GM10248 (cell line): ENCODE measurements at regions not wholly inside any gene's neighbourhood (a gene's known extent, or its start where the extent isn't known, plus 50 kb on each side); places are given as distances from the start of the nearest gene placed in this dataset.

ENCODE experiments used
- CTCF ChIA-PET: fragments of 300-600 bp; sonication (Branson Sonifier 250); formaldehyde crosslinking; extraction: SDS; loops from one replicate; lab custom pipeline; 2021; ENCODE audit warnings: antibody characterized with exemption; lab: Yijun Ruan, JAX
- POLR2A ChIA-PET: fragments of 350-650 bp; sonication (Branson Sonifier 250); formaldehyde crosslinking; extraction: SDS; loops from one replicate; lab custom pipeline; 2020; ENCODE audit warnings: antibody characterized with exemption; lab: Yijun Ruan, JAX
- DNase-seq: peaks from one replicate; pipeline ENCODE4 v3.0.0; 2012; ENCODE audit errors: extremely low spot score
- TF ChIP-seq, protein P1 (sequence below): IDR thresholded peaks from 2 replicates; pipeline ENCODE4 v1.5.1; 2012; ENCODE audit warnings: mild to moderate bottlenecking, low read depth; ENCODE audit errors: extremely low read depth, missing control alignments, control extremely low read depth

DNA sequence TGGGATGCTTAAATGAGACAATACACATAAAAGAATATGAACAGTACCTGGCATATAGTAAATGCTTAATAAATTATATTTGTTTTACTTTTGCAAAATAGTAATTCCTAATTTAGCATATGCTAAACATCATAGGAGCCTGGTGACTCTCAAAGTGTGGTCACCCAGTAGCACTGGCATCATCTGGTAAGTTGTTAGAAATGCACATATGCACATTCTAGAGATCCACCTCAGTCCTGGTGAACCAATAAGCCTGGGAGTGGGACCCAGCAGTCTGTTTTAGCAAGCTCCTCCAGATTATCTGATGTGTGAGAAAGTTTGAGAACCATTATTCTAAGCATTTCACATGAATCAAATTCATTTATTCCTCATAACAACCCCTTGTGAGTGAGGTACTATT is 830.4 kb downstream of the RPA4 start:
- ChIA-PET POLR2A (no interaction called here), CTCF (no interaction called here)
- no peak for DNase-seq
- TF ChIP-seq, protein P1, sequence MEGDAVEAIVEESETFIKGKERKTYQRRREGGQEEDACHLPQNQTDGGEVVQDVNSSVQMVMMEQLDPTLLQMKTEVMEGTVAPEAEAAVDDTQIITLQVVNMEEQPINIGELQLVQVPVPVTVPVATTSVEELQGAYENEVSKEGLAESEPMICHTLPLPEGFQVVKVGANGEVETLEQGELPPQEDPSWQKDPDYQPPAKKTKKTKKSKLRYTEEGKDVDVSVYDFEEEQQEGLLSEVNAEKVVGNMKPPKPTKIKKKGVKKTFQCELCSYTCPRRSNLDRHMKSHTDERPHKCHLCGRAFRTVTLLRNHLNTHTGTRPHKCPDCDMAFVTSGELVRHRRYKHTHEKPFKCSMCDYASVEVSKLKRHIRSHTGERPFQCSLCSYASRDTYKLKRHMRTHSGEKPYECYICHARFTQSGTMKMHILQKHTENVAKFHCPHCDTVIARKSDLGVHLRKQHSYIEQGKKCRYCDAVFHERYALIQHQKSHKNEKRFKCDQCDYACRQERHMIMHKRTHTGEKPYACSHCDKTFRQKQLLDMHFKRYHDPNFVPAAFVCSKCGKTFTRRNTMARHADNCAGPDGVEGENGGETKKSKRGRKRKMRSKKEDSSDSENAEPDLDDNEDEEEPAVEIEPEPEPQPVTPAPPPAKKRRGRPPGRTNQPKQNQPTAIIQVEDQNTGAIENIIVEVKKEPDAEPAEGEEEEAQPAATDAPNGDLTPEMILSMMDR = no peak

DNA sequence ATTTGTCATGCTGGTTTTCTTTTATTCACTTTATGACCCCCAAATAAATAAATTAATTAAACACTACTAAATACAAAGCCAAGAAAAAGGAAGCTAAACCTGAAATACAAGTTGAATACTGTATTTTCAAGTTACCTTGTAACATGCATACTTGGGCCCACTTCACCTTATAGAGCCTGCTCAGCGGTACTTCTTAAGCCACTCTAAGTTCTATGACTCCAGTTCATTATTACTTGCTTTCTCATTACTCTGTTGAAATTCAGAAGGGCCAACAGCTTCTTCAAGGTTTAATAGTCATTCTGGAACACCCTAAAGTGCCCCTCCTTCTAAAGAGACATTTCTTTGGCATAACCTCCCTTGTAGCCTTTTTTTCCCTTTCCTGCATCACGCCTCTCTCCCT is 844.5 kb downstream of the RPA4 start:
- ChIA-PET POLR2A (no interaction called here), CTCF (interaction anchor here (1.4 kb wide), 1 partner anchor 59 kb away, joined by 3 read pairs; no protein-coding TSS in a partner anchor)
- no peak for DNase-seq
- TF ChIP-seq, protein P1 = no peak

DNA sequence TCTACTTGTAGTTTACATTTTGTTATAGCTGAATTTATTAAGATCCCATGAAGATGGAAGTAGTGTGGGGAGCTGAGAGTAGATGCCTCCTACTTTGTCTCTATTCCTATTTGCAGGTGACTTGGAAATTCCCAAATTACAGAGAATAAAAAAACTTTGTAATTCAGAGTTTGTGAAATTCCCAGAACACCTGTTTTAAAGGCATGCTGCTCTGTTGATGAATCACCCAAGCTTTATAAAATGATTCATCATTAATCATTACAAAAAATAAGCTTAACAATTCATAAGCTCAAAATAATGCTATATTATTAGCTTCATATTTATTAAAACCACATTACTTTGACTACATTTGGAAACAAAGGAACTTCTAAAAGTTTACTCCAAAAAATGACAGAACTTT is 856.3 kb downstream of the RPA4 start:
- ChIA-PET CTCF (no interaction called here), POLR2A (no interaction called here)
- DNase-seq = no peak
- TF ChIP-seq, protein P1 = no peak

DNA sequence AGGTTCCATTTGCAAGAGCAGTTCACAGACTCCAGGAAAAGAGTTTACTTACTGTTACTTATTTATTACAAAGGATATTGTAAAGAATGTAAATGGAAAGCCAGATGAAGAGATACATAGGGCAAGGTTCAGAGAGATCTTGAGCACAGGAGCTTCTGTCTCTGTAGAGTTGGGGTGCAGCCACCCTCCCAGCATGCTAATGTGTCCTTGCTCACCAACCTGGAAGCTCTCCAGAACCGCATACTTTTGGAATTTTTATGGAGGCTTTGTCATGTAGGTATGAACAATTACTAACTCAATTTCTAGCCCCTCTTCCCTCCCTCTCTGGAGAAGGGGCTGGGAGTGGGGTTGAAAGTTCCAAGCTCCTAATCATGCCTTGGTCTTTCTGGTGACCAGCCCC is 857.2 kb downstream of the RPA4 start:
- ChIA-PET POLR2A (no interaction called here), CTCF (interaction anchor here (1.3 kb wide), 1 partner anchor 21 kb away, joined by 3 read pairs; no protein-coding TSS in a partner anchor)
- TF ChIP-seq, protein P1 = no peak
- DNase-seq = no peak

DNA sequence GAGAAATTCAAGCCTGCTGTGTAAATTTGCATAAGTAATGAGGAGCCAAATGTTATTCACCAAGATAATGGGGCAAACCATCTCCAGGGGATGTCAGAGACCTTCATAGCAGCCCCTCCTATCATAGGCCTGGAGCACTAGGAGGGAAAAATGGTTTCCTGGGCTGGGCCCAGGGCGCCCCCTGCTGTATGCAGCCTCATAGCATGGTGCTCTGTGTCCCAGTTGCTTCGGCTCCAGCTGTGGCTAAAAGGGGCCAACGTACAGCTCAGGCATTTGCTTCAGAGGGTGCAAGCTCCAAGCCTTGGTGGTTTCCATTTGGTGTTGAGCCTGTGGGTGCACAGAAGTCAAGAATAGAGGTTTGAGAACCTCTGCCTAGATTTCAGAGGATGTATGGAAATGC is 859.3 kb downstream of the RPA4 start:
- CTCF ChIA-PET = no interaction called here
- POLR2A ChIA-PET = no interaction called here
- DNase-seq = no peak
- TF ChIP-seq, protein P1 = peak; percentile 20

DNA sequence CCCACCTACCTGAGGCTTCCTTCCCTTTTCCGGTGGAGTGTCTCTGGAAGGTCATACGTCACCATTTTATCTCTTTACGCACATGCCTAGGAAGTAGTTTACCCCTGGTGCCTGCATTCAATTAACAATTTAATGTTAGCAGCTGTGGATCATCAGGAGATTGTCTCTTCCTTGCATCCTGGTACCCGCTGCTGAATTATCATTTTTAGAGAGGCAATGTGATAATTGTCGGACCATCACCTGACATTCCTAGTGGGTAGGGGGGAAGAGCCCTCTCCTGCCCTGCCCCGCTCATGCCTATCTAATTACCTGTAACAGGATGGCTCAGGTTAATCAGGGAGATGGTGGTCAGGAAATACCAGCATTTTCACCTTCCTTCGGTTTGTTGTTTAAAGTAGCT is 863.6 kb downstream of the RPA4 start:
- ChIA-PET POLR2A (no interaction called here), CTCF (interaction anchor here (0.6 kb wide), 1 partner anchor 1056 kb away, joined by 4 read pairs; no protein-coding TSS in a partner anchor)
- TF ChIP-seq, protein P1 = no peak
- DNase-seq = no peak
